ENCODE measurements at regions not wholly inside any gene's neighbourhood (a gene's known extent, or its start where the extent isn't known, plus 50 kb on each side); places are given as distances from the start of the nearest gene placed in this dataset.

DNA sequence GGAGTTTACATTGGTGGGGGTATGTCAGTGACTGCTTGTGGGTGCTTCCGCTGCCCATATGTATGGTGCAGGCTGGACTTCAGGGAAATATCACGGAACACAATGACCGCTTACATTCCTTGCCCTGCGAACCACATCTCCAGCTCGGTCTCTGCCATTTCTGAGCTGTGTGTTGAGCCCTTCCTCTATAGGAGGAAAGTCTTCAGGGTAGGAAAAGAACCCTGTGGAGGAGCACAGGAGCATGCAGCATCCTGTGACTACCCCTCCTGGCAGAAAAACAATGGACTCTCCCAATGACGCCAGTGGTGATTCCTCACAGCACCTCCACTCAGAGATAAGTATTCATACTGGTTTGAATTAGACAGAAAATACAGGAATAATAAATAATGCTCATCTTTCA, 276.8 kb upstream of the MAP3K1 start:
- DNase-seq (ENCODE audit: insufficient read length, low spot score) (no peak), FAIRE-seq (no peak)
- TF ChIP-seq POLR2A (IDR thresholded peaks at IDR 0.05; ENCODE audit: low read depth, low read length), result no peak

DNA sequence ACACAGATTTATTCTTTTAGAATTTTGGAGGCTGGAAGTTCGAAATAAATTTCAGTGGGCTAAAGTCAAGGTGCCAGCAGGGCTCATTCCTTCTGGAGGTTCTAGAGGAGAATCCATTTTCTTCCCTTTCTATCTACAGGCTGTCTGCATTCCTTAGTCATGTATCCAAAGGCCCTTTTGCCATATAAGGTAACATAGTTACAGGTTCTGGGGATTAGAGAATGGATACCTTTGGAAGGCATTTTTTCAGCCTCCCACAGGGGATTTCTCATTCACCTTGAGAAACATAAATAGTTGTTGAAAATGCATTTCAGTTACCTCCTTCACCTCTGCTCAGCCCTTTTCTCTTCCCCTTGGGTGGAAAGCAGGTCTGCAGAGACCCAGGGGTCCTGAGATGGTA, 280.0 kb upstream of the MAP3K1 start:
- FAIRE-seq (no peak), DNase-seq (ENCODE audit: insufficient read length, low spot score) (no peak)
- TF ChIP-seq PAX5 (IDR thresholded peaks at IDR 0.05; ENCODE audit: insufficient read depth, low read length, severe bottlenecking) (no peak), POLR2A (IDR thresholded peaks at IDR 0.05; ENCODE audit: low read depth, low read length) (no peak), POU2F2 (IDR thresholded peaks at IDR 0.05; ENCODE audit: low read depth, low read length) (no peak), SPI1 (IDR thresholded peaks at IDR 0.05; ENCODE audit: low read depth, low read length) (no peak), POLR2AphosphoS5 (IDR thresholded peaks at IDR 0.05; ENCODE audit: low read depth, low read length) (no peak), TAF1 (IDR thresholded peaks at IDR 0.05; ENCODE audit: low read depth, low read length) (no peak)

GRCh38 chr5:56534102-56534829, 281.1 kb upstream of the MAP3K1 start:
- DNase-seq (ENCODE audit: insufficient read length, low spot score), result no peak
- no peak for FAIRE-seq
- TF ChIP-seq POLR2AphosphoS5 (IDR thresholded peaks at IDR 0.05; ENCODE audit: low read depth, low read length) (no peak), TAF1 (IDR thresholded peaks at IDR 0.05; ENCODE audit: low read depth, low read length) (no peak), POLR2A (IDR thresholded peaks at IDR 0.05; ENCODE audit: low read depth, low read length) (no peak), SPI1 (IDR thresholded peaks at IDR 0.05; ENCODE audit: low read depth, low read length) (no peak), POU2F2 (IDR thresholded peaks at IDR 0.05; ENCODE audit: low read depth, low read length) (no peak), PAX5 (IDR thresholded peaks at IDR 0.05; ENCODE audit: insufficient read depth, low read length, severe bottlenecking) (no peak)

GRCh38 chr5:56532466-56532865, 282.9 kb upstream of the MAP3K1 start:
- FAIRE-seq (no peak), DNase-seq (ENCODE audit: insufficient read length, low spot score) (no peak)
- TF ChIP-seq POLR2A (IDR thresholded peaks at IDR 0.05; ENCODE audit: low read depth, low read length), result no peak

DNA sequence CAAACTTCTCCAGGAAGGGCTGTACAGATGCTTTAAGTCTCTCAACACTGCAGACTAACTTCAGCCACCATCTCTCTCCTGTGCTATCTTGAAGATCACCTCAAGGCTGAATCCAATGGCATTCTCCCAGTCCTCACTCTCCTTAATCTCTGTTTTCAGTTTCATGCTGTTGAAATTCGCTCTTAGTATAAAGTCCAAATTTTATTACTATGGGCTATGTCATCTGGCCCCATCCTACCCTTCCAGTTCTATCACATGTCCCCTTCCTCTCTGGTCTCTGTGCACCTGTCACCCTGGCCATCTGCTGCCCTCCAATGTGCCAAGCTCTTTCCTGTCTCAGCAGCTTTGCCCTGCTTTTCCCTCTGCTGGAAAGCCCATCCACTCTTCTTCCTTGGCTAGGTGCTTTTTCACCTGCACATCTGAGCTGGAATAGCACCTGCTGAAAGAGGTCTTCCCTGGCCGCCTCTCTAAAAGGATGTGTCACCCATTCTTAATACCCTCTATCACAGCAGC, 284.7 kb upstream of the MAP3K1 start:
- DNase-seq (ENCODE audit: insufficient read length, low spot score), result no peak
- FAIRE-seq, result no peak
- no peak for TF ChIP-seq SPI1 (IDR thresholded peaks at IDR 0.05; ENCODE audit: low read depth, low read length)
- no peak for TF ChIP-seq POLR2A (IDR thresholded peaks at IDR 0.05; ENCODE audit: low read depth, low read length)
- no peak for TF ChIP-seq POLR2AphosphoS5 (IDR thresholded peaks at IDR 0.05; ENCODE audit: low read depth, low read length)
- TF ChIP-seq TAF1 (IDR thresholded peaks at IDR 0.05; ENCODE audit: low read depth, low read length), result no peak
- TF ChIP-seq POU2F2 (IDR thresholded peaks at IDR 0.05; ENCODE audit: low read depth, low read length), result no peak
- no peak for TF ChIP-seq PAX5 (IDR thresholded peaks at IDR 0.05; ENCODE audit: insufficient read depth, low read length, severe bottlenecking)

- TF ChIP-seq SPI1 (IDR thresholded peaks at IDR 0.05; ENCODE audit: low read depth, low read length), result no peak
- no peak for TF ChIP-seq POU2F2 (IDR thresholded peaks at IDR 0.05; ENCODE audit: low read depth, low read length)
- TF ChIP-seq POLR2A (IDR thresholded peaks at IDR 0.05; ENCODE audit: low read depth, low read length), result no peak
- TF ChIP-seq TAF1 (IDR thresholded peaks at IDR 0.05; ENCODE audit: low read depth, low read length), result no peak
- TF ChIP-seq PAX5 (IDR thresholded peaks at IDR 0.05; ENCODE audit: insufficient read depth, low read length, severe bottlenecking), result no peak
- TF ChIP-seq POLR2AphosphoS5 (IDR thresholded peaks at IDR 0.05; ENCODE audit: low read depth, low read length), result no peak
- DNase-seq (ENCODE audit: insufficient read length, low spot score) (no peak), FAIRE-seq (no peak)
Measured at GRCh38 chr5:56529666-56530430, 285.5 kb upstream of the MAP3K1 start.

DNA sequence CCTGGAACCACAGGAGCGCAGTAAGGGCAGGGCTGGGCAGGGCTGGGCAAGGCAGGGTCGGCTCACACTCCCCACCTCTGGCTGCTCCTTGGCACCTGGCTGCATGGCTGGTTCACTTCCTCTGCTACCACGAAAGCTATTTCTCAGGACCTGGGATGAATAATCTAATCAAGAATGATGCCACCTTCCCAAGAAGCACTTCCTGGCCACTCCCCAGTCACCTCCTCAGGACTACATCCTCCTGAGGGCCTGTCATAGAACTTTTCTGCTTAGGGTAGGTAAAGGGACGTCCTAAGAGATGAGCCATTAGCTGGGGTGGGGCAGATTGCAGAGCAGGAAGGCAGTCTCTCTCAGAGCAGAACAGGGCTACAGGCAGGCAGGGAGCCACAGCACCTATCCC, 288.2 kb upstream of the MAP3K1 start:
- FAIRE-seq (no peak), DNase-seq (ENCODE audit: insufficient read length, low spot score) (no peak)
- TF ChIP-seq POU2F2 (IDR thresholded peaks at IDR 0.05; ENCODE audit: low read depth, low read length), result no peak
- no peak for TF ChIP-seq SPI1 (IDR thresholded peaks at IDR 0.05; ENCODE audit: low read depth, low read length)
- no peak for TF ChIP-seq POLR2AphosphoS5 (IDR thresholded peaks at IDR 0.05; ENCODE audit: low read depth, low read length)
- no peak for TF ChIP-seq POLR2A (IDR thresholded peaks at IDR 0.05; ENCODE audit: low read depth, low read length)
- no peak for TF ChIP-seq PAX5 (IDR thresholded peaks at IDR 0.05; ENCODE audit: insufficient read depth, low read length, severe bottlenecking)
- TF ChIP-seq TAF1 (IDR thresholded peaks at IDR 0.05; ENCODE audit: low read depth, low read length), result no peak

DNA sequence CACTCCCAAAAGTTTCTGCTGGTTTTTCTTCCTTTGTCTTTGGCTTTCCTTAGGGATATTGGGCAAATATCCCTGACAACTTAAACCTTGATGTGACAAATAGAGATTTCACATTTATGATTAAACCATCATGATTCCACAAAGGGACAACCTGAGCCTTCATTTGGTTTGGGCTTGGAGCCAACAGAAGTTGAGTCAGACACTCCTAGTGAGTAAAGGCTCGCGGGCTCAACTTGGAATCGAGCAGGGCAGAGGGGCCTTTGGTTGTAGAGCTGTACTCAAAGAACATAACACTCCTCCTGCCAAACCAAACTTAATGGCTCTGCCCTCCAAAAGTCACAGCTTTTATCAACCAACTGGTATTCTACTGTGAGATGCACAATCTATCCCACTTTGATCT, 290.2 kb upstream of the MAP3K1 start:
- FAIRE-seq (no peak), DNase-seq (ENCODE audit: insufficient read length, low spot score) (no peak)
- TF ChIP-seq TAF1 (IDR thresholded peaks at IDR 0.05; ENCODE audit: low read depth, low read length) (no peak), POLR2AphosphoS5 (IDR thresholded peaks at IDR 0.05; ENCODE audit: low read depth, low read length) (no peak), SPI1 (IDR thresholded peaks at IDR 0.05; ENCODE audit: low read depth, low read length) (no peak), POLR2A (IDR thresholded peaks at IDR 0.05; ENCODE audit: low read depth, low read length) (no peak), PAX5 (IDR thresholded peaks at IDR 0.05; ENCODE audit: insufficient read depth, low read length, severe bottlenecking) (no peak)

DNA sequence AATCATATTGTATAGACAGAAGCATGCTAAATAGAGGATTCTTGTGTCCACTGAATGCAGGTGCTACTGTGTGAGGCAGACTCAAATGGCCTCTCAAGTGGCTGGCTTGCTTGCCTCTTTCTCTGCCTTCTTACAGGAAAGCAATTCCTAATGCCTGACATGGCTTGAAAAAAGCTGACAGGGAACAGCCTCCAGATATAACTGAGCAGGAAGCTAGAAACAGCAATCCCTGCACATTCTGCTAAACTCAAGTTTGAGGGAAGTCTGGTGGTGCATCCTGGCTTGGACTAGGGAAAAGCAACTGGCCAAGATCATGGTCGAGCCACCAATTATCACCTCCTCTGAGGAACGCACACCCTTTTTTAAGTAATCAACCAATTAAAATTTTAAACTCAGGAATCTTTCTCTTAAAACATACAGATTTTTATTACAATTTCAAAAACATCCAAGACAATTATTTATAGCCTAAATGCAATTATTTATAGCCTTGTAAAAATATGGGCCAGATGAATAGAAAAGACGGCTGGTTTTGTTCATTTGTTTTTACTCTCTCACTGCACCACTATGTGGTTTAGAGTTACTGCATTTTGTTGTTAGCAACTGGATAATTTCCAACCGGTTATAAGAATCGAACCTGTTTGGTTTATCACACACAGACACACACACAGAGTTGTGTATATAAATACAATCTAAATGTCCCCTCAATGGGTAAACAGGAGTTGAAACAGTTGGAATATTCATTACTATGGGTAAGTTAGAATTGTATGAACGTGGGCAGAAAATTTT, 290.9 kb upstream of the ANKRD55 start:
- DNase-seq (ENCODE audit: insufficient read length, low spot score) (no peak), FAIRE-seq (no peak)
- TF ChIP-seq POLR2AphosphoS5 (IDR thresholded peaks at IDR 0.05; ENCODE audit: low read depth, low read length) (no peak), POLR2A (IDR thresholded peaks at IDR 0.05; ENCODE audit: low read depth, low read length) (no peak), SPI1 (IDR thresholded peaks at IDR 0.05; ENCODE audit: low read depth, low read length) (no peak), POU2F2 (IDR thresholded peaks at IDR 0.05; ENCODE audit: low read depth, low read length) (no peak), TAF1 (IDR thresholded peaks at IDR 0.05; ENCODE audit: low read depth, low read length) (no peak), PAX5 (IDR thresholded peaks at IDR 0.05; ENCODE audit: insufficient read depth, low read length, severe bottlenecking) (no peak)

Data from GM12891 (cell line).